ENCODE measurements at regions not wholly inside any gene's neighbourhood (a gene's known extent, or its start where the extent isn't known, plus 50 kb on each side); places are given as distances from the start of the nearest gene placed in this dataset.
"Not testable (repeated sequence)": the region's sequence is repeated elsewhere in the genome, so short reads cannot be mapped to it uniquely, and the experiment has no call there.

DNA sequence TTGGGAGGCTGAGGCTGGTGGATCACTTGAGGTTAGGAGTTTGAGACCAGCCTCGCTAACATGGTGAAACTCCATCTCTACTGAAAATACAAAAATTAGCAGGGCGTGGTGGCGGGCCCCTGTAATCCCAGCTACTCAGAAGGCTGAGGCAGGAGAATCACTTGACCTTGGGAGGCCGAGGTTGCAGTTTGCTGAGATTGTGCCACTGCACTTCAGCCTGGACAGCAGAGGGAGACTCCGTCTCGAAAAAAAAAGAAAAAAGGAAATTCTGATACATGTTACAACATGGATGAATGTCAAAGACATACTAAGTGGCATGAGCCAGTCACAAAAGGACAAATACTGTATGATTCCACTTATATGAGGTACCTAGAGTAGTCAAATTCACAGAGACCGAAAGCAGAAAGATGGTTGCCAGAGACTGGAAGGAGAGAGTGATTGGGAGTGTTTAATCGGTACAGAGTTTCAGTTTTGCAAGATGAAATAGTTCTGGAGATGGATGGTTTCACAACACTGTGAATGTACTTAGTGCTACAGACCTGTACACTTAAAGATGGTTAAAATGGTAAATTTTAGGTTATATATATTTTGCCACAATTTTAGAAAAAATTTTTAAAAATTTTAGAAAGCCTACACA, 92.3 kb downstream of the BLID start:
- ChIA-PET POLR2A (no interaction called here), CTCF (no interaction called here)

DNA sequence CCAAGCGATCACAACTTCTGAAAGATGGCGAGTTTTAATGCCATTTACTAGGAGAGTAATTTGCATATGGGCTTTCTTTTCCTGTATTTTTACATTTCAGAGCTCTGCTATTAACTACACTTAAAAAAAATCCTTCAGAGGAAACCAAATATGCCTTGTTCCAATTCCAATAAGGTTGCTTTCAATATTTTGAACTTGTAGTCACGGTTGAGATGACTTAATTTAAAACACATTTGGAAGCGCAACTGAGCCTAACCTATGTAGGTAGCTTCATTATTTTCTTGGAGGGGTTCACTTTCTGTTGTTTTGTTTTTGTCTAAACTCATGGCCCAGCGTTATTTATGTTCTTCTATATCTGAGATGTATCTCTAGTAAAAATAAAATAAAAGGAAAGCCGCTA, 93.4 kb downstream of the BLID start:
- POLR2A ChIA-PET, result no interaction called here
- CTCF ChIA-PET, result no interaction called here

DNA sequence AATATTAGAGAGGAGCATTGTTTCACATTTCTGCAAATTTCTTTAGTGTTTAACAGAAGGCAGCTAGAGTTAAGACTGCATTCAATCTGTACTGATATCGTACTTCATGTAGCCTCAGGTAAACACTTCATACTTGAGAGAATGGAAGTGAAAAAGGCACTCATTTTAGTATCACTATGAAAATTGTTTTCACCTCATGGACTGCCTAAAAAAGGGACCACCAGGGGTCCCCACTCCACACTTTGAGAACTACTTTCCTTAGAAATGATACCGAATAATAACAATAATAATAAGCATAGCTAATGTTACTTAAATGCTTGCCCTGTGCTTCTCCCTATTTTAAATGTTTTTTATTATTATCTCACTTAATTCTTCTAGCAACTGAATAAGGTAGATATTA, 95.1 kb downstream of the BLID start:
- ChIA-PET POLR2A (no interaction called here), CTCF (no interaction called here)

DNA sequence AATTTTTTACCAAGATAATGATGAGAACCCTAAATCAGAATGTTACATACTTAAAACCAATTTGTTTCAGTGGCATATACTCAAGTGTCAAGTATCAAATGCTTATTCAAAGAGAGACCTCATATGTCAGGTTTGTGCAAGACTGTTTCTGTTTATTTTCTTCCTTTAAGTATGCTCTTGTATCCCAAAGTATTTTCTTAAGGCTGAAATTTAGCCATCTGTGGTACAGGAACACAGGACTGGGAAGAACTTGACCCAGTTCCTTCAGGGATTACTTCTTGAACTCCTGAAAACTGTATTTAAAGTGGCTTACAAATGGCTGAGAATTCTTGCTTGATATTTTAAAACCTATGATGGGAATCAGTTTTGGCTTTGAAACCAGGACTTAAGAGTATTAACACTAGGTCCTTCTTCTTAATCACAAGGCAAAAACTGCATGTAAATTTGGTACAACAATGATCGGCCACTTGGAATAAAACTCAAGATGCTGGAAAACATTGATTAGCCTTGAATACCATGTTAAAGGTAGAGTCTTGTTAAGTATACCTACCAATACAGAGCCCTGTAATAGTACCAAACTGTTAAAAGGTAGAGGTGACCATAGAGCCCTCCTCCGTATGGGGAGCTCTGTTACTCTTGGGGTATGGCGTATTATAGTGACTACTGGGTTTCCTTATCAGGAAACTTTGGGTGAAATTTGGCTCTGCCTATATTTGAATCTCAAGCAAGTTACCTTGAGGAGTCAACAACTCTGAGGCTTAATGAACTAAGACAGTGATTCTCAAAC, 95.9 kb downstream of the BLID start:
- CTCF ChIA-PET, result no interaction called here

DNA sequence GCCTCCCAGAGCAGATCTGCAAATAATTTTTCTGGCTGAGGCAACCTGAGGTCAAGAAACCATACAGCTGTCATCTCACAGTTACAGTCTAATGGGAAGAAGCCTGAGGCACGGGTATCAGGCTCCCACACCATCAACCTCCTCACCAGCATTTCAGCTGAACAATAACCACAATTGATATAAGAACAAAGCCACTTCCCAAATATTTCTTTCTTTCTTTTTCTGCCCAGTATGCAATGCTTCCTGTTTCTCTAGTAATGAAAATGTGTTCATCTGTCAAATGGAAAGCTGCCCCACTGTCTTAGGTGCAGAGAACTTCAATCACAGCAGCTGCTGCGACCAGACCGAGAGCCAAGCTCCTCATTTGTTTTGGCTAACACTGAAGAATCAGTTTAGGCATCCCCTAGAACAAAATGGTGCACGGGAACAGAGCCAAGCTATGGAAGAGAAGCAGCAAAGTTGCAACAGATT, 108.4 kb downstream of the BLID start:
- ChIA-PET POLR2A (no interaction called here), CTCF (no interaction called here)

More for the DNA sequence above, 95.9 kb downstream of the BLID start:
- POLR2A ChIA-PET, result no interaction called here

DNA sequence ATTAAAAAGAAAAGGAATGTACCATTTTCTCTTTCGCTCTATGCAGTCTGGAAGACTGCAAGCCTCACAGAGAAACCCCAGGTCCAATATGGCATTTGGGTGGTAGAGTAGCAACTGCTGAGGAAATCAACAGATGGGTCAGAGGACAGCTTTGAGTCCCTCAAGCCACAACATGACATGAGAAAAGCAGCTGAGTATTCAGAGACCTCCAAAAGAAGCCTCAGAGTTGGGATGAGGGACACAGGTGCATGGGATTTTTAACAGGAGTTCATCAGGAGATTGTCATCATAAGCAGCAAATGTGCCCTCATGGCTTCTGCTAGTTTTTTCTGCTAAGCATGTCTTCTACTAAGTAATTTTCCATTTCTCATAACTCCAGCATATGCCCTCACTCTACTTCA, 111.6 kb downstream of the BLID start:
- ChIA-PET CTCF (no interaction called here), POLR2A (no interaction called here)

DNA sequence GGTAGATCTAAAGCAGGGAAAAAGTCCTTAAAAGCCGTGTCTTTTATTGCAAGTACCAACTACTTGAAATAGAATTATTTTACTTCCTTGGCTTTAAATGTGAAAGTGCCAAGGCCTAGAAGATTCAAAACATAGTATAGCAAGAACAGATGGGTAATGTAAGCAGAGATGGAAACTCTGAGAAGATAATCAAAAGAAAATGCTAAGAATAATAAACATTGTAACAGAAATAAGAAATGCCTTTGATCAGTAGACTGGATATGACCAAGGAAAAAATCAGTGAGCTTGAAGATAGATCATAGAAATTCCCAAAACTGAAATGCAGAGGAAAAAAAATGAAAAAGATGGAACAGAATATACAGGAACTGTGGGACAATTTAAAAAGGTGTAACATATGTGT, 113.1 kb downstream of the BLID start:
- CTCF ChIA-PET, result no interaction called here
- POLR2A ChIA-PET, result no interaction called here

DNA sequence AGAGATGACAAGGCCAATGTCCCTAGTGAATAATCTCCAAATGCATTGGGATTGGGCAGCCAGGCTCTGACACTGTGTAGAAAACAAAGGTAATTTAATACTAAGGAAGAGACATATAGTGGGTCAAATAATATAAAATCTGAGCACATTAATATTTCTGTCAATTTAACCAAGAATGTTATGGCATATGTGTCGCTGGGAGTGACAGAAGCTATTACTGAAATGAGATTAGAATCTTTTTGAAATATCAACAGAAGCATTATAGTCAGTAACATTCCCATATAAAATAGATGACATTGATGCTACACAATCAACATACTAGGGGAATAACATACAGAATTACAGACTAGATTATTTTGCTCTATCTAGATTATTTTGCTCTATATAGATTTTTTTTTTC, 114.0 kb downstream of the BLID start:
- ChIA-PET POLR2A (no interaction called here), CTCF (no interaction called here)

DNA sequence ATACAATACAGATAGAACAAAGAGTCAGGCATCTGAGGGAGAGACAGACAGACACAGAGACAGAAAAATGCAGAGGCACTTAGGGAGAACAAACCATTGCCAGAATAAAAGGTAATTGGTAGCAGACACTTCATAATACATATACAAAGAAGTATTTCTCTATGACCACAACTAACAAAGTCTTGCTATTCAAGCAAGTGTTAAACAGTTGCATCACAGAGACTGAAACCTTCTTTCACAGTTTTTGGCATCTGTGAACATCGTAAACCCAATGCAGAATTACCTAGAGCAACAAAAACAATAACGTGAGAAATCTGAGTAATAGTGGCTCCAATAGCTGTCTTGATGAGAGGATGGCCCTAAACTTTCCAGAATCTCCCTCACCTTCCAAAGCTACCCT, 116.4 kb downstream of the BLID start:
- CTCF ChIA-PET, result no interaction called here
- POLR2A ChIA-PET, result no interaction called here

DNA sequence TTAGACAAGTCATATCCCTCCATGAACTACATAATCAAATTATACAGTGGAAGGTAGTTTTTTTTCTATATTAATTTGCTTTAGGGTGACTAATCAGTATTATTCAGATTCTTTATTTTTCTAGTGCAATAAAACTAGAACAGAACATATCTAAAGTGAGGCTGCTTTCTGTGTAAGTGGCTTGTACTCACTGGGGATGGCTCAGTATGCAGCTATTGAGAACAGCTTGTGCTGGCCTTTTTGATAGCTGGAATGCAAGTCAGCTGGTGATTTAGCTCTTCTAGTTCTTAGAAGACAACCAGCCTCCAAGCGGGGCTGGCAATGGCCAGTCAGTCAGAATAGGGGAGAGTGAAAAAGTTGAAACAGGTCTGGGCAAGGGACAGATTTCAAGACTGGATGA, 119.4 kb downstream of the BLID start:
- ChIA-PET POLR2A (no interaction called here), CTCF (no interaction called here)

DNA sequence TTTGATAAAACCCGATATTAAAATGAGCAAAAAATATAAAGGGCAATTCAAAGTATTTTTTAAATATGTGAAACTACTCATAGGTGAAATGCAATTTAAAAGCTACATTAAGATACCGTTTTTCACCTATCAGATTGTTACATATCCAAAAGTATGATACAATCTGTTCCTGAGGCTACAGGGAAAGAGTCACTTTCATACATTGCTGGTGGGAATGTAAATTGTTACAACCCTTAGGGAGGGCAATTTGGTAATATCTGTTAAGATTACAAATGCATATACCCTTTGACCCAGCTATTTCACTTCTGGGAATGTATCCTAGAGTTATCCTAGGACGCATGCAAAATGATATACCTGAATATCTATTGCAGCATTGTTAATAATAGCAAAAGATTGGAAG, 132.1 kb downstream of the BLID start:
- ChIA-PET POLR2A (no interaction called here), CTCF (no interaction called here)

DNA sequence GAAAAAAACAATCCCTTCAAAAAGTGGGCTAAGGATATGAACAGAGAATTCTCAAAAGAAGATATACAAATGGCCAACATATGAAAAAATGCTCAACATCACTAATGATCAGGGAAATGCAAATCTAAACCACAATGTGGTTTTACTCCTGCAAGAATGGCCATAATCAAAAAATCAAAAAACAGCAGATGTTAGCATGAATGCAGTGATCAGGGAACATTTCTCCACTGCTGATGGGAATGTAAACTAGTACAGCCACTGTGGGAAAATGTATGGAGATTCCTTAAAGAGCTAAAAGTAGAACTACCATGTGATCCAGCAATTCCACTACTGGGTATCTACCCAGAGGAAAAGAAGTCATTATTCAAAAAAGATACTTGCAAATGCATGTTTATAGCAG, 138.1 kb downstream of the BLID start:
- CTCF ChIA-PET, POLR2A ChIA-PET: not testable (repeated sequence)

DNA sequence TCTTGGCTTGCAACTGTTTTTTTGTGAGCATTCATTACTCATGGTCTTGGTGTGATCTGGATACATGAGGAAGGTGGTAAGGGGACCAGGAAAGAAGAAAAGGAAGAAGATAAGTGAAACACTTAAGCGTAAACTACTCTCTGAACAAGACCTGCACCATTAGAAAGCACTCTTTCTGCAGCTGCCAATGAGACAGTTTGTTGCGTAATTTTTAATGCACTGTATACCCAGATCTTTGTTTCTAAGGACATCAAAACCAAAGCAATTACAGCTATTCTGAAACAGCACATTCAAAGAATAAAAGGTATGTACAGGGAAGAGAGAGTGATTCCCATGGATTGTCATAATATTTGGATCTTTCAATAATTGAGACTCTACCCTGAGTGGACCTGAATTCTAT, 147.4 kb downstream of the BLID start:
- ChIA-PET POLR2A (no interaction called here), CTCF (no interaction called here)

DNA sequence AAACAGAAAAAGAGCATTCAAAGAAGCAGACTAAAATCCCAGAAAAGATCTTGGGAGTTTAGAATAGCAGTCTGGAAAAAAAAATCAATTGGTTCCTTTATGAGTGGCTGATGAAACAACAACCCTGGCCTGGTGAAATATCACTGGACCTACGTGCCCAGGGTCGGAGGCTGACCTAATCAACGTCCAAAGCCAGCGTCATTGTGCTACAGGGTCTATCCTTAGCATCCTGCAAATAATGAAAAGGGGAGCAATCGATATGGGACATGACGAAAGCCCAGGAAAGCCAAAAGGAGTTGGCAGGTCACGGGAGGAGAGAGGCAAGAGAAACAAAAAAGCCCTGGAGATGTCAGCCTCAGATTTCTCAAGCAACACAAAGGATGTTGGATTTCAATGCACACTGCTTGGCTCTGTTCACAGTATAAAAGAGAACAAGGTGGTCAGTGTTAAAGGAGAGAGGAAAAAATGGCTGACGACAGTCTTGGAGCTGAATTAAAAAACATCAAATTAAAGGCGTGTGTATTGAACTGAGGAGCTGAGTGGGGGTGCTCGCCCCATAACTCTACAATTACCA, 148.8 kb downstream of the BLID start:
- CTCF ChIA-PET, result no interaction called here
- POLR2A ChIA-PET, result no interaction called here

DNA sequence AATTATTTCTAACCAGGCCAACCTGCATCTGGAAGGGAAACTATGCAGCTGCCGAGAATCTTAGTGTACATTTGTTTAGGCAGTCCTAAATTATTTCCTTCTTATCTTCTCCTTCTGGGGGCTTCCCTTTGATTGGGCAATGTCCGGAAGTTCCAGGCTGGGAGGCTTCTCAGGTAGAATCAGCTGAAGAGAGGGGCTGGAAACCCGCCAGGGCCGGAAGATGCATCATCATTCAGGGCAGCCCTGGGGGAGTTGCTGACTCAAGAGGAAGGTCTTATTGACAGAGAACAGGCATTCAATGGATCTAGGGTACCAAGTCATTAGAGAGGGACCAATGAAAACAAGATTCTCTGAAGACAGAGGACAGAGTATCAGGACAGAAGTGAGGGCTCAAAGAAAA, 150.7 kb downstream of the BLID start:
- POLR2A ChIA-PET, result no interaction called here
- CTCF ChIA-PET, result no interaction called here

DNA sequence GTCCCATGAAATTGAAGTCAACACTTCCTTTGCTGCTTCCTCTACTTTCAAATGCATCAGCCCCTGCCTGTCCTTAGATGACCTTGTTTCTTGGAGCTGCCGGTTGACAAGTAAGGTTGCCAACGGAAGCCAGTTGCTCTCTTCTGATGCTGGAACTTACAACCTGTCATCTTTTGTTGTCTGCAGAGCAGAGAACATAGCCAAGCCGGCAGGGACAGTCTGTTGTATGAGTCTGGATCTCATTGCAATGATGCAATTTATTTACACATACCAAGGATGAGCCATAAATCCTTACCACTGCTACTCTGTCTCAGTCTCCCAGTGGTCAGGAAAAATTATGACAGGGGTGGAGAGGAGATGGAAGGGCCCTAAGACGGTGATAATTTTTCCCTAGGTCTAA, 151.4 kb downstream of the BLID start:
- ChIA-PET POLR2A (no interaction called here), CTCF (no interaction called here)

DNA sequence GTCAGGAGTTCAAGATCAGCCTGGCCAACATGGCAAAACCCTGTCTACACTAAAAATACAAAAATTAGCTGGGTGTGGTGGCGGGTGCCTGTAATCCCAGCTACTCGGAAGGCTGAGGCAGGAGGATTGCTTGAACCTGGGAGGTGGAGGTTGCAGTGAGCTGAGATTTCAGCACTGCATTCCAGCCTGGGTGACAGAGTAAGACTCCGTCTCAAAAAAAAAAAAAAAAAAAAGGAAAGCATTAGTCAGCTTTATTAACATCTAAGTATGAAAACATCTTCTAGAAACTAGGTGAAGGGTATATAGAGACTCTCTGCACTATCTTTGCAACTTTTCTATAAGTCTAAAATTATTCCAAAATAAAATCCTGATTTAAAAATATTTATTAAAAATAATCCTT, 152.2 kb downstream of the BLID start:
- CTCF ChIA-PET, POLR2A ChIA-PET: not testable (repeated sequence)

DNA sequence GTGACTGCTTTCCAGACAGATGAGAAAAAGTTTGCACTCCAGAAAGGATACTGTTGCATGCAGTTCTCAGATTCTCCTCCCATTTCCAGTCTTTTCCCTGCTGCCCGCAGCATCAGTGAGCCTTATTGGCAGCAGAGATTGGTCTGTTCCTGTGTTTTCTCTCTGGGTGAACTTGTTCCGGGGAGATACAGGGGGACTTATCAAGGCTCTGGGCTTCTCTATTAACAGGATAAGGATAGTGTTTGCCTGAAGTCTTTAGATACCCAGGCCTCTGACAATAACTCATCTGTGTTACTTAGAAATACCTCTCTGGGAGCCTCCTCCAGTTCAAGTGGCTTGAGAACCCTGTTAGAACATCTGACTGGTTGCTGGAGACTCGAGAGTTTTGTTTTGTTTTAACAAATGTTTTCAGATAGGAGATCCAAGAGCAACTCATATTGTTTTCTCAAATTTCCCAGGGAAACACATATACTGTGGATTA, 154.7 kb downstream of the BLID start:
- POLR2A ChIA-PET, result no interaction called here
- CTCF ChIA-PET, result no interaction called here

DNA sequence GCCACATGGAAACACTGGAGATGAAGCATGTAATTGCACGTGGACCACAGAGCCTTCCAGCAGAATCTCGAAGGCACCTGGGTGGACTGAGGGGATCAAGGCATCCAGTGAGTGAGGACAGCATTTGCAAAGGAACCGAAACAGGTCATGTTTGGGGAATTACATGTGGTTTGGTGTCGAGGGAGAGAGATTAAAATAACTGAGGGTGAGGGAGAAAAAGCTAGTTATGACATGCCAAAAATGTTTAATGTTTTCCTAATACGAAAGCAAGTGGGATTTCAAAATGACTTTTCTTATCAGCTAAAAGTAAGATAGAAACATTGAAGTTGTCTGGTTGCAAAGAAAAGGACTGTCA, 157.1 kb downstream of the BLID start:
- ChIA-PET POLR2A (no interaction called here), CTCF (no interaction called here)

DNA sequence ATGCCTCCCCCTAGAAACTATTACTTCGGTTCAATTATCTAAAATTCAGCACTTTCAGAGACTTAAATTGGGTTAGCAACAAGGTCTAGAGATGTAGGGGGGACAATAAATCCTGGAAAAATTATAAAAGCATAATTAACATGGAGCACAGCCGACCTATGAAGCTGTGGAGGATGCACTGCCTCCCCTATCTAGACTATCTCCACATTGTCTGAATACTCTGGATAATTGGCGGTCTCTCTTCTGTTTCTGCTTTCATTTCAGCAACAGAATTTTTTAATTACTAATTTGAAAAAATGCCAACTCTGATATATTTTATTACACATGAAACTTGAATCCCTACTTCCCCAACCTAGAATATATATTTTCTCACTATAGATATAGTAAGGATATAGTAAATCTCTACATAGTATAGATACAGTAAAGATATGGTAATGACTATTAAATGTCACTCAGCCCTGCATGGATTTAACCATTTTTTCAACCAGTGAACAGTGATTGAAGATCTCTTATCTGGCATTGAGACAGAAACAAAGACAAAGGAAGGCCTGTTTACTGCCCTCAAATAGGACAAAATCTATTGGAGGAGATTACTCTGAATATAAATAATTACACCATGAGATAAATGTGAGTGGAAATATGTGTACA, 157.6 kb downstream of the BLID start:
- ChIA-PET CTCF (no interaction called here), POLR2A (no interaction called here)

DNA sequence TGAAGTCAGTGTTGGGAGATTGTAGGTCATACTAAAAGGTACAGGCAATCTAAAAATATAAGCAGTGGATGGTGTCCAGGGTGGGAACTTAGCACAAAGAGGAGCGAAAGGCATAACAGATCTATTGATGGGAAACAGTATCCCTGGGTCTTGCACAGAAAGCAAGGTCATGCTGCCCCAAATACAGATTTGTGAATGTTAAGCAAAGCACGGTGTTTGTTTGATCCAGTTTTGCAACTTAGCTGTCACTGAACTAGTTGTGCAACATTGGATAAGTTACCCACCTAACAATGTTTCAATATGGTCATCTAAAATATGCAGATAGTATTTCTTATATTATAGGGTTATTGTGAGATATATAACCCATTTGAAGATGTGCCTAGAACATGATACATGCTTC, 162.9 kb downstream of the BLID start:
- CTCF ChIA-PET, result no interaction called here

More for the DNA sequence above, 162.9 kb downstream of the BLID start:
- POLR2A ChIA-PET, result no interaction called here
